NCI-H1930 (cell line): ENCODE measurements at regions not wholly inside any gene's neighbourhood (a gene's known extent, or its start where the extent isn't known, plus 50 kb on each side); places are given as distances from the start of the nearest gene placed in this dataset.
"Not testable (repeated sequence)": the region's sequence is repeated elsewhere in the genome, so short reads cannot be mapped to it uniquely, and the experiment has no call there.

Experiments used
- DNase-seq, 2 experiments: peaks; one replicate each; lab custom pipeline; 2025; lab: John Stamatoyannopoulos, UW

DNA sequence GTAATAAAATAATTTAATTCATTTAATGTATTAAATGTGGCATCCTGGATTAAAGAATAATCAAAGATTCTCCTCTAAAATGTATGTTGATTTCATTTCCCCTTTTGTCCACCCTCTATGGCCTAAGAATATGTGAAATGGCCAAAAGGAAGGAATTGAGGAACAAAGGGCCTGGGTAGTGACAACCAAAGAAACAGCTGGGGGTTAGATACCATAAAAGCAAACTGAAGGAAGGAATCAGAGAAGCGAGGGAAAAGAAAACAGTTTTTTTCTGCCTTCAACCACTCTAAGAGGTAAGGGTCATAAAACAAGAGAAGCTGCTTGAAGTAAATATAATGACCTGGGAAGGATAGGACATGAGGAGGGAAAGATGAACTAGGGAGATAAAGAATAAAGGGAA is 139.3 kb downstream of the FAM76B start:
- no peak for DNase-seq

DNA sequence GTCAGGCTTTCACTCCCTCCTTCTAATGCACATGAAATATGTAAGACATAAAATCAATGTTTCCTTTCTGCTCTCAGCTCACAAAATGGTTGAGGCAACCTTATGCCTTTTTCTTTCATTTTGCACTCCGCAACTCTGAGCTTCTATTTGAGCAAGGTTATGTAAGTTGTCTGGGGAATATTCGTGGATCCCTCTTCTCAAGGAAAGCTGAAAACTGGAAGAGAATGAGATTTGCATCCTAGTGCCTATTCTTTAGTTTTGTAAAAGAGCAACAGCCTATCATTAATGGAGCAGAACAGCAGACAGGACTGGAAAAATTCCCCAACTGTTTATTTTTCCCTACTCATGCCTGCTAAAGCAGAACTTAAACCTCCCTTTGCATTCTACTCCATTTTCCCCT is 141.7 kb downstream of the FAM76B start:
- DNase-seq = no peak

DNA sequence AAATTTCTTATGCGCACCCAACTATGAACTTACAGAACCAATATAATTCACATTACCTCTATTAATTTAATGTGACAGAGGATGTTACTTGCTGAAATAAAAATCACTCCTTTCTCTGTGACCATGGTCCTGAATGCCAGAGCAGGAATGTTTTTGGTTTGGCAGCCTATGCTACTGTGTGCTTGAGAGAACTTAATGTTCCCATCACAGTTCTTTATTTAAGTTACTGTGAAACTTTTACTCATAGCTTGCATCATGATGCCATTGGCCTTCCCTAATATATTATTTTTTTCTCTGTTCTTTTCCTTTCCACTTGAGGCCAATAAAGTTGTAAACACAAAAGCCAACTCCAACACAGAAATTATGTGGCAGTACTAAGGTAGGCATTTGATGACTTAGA is 142.2 kb downstream of the FAM76B start:
- DNase-seq = no peak

DNA sequence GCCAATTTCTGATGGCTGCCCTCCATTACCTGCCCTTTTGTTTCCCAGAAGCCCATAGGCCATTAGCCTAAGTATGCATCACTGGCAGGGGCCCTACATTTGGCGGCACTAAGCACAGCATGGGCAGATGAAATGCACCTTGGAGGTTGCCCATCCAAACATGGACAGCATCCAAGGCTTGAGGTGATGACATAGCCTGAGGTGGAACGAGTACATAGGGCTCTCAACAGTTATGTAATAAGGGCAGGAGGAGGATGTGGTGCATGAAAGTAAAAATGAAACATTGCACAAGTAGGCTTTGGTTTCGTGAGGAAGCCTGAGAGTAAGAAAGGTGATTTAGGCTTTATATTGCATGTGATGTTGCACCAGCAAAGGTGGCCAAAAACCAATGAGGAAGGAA is 148.1 kb downstream of the FAM76B start:
- no peak for DNase-seq

DNA sequence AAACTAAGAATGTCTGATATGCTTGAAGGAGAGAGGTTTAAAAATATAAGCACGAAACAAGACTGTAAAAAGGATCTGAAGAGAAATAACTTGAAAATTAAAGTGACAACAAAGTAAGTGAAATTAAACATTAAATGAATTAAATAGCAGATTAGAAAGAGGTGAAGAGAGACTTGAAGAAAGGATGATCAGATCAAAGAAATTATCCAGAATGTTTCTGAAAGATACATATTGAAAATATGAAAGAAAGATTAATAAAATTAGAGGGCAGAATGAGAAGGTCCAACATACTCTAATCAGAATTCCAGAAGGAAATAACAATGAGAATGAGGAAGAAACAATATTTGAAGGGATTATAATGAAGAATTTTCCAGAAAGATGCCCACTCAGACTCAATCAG is 151.1 kb downstream of the FAM76B start:
- no peak for DNase-seq

DNA sequence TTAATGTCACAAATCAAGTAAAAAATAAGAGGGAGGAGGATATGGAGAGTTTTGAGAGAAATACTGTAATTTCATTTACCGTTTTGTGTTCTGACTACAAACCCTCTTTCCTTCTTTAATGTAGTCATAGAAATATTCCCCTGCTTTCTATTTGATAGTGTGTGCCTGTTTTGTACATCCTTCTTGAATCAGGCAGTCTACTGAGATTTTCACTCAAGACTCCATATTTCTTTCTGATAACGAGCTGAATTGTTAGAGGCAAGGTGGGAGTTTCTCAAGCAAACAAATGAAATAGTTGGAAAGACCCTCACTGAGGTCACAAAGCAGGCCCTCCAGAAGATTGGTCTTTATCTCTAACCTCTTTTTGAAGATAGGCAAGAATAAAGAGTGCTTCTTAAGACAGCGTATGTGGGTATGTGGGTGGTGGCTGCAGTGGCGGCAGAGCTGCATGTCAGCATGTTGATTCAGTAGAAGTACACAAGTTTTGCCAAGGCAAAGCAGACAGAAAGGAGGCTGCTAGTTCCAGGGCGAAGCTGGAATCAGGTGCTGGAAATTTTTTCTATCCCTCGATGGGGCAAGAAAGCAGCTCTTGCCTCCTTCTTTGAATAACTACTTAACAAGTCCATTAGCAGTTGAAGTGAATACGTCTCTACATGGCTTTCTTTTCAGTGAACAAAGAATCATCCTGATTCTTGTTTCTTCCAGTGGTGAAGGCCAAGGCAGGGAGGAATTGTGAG is 164.2 kb downstream of the FAM76B start:
- DNase-seq = no peak

DNA sequence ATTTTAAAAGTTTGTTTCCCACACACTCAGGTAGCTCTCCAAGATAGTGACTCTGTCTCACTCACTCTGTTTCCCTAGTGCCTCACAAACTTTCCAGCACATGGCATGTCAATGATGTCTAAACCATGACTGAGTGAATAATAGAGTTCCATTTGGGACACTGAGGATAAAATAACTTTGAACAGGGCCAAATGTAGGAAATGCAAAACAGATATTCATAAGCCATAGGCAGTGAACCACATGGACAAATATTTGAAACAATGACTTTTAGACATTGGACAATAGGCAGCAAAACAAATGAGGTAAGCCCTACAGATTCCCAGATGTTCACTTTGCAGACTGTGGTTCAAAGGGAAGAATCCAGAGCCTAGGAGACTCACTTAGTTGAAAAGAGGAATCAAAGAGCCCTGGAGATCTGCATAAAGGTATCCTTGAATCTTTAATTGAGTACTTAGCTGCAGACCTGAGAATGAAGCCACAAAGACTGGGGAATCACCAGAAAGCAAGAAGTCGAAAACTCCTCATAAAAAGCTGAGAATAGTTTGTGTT is 173.3 kb downstream of the FAM76B start:
- no peak for DNase-seq

DNA sequence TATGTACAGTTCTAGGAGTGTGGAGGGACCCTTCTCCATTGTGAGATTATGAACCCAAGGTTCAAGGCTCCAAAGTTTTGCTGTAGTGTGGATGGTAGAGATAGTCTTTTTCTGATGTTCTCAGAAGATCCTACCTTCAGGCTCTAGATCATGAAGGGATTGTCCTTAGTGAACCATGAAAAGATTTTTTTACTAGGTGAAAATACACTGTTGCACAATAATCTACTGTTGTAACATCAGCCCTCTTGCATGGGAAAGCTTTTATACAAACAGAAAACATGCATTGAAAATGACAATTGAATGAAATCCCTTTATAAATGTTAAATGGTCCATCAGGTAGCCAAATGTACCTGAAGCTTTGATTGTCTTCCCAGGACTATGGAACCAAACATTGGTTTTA is 177.8 kb downstream of the FAM76B start:
- no peak for DNase-seq

DNA sequence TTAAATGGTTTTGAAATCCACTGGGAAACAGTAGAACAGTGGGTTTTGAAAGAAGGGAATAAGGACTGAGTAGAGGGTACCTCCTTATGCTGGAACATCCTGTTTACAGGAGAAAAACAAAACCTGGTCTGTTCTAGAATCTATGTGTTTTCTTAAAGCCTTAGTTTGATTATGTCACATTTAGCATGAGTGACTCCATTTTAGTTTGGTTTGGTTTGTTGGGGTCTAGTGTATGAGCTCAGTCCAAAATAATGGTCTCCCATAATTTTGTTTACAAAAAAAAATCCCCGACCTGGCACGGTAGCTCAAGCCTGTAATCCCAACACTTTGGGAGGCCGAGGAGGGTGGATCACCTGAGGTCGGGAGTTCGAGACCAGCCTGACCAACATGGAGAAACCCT is 179.4 kb downstream of the FAM76B start:
- DNase-seq = not testable (repeated sequence)

DNA sequence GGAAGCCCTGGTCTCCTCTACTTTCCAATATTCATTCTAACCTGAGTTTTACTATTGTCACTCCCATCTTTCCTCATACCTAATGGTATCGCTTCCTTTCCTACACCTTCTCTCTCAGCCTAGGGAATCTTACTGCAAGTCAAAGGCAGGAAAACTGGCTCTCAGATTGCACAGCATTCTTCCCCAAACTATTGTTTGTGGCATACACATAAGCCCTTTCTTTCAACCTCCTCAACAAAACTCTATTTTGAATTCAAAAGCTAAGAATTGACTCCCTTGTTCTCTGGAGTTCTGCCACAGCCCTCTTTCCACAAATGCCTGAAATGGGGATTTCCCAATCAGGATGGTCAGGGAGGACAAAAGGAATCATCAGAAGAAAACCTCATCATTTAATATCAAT is 181.5 kb downstream of the FAM76B start:
- no peak for DNase-seq

DNA sequence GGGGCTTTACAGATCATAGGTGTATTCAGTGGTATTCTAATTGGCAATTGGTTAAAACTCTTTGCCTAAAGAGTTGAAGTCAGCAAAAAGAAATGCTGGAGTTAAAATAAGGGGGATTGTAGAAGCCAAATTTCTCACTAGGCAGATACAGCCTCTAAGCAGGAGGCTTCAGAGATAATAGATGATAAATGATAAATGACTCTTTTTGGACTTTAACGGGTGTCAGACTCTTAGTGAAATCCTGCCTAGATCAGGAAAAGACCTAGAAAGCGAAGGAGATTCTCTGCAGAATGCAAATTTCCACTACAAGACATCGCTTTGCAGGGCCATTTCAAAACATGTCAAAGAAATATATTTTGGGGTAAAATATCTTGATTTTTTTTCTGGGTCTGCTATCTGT is 182.8 kb downstream of the FAM76B start:
- DNase-seq = no peak

DNA sequence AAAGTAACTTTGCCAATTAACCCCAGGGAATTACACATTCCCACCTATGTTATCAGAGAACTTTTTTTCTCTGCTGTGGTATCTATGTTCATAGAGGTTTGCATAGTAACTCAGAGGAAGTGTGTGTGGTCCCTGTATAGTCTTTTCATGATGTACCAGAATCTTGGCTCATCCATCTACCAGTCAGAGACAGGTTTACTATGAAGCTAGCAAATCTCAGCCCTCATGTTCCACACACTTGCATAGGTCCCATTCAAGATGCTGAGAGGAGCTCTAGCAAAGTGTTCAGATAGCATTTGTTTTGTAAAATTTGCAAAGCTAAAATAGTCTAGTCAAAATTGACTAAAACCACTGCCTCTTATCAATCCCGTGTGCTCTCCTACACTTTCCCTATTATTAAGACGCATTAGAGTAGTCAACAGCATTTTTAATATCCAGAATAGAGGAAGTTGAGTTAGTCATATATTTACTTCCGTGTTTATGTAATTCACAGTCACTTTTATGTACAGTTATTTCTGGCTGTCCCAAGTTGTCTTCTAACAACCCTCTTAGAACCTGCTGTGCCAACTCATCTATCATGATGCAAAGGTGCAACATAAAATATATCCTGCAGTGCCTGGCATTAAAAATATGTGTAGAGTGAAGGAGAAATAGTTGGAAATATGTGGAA is 184.2 kb downstream of the FAM76B start:
- no peak for DNase-seq

DNA sequence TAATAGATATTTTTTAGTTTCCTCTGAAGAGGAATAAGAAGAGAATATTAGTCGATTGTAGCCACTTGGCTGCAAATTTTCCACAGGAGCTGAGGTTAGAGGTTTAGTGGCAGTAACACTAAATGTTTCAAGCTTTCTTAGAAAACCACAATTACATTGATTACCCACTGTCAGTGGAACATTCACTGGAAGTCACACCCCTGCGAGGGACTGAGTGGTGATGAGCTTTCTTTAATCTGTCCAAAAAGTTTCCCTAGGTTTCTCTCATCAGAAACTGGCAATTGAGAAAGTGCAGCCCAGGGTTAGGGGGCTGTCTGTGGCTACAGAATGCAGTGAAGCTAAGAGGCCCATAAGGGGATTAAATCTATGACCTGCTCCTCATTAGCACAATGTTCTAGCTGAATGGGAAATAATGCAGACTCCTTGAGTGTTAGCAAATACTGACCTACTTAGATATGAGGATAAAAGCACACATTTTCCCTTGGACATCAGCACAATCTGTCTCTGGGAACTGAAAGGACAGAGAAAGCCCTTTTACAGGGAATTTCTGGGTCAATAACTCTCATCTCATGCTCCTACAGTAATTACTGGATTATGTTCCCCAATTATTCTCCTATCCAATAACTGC is 189.5 kb downstream of the FAM76B start:
- DNase-seq = no peak

DNA sequence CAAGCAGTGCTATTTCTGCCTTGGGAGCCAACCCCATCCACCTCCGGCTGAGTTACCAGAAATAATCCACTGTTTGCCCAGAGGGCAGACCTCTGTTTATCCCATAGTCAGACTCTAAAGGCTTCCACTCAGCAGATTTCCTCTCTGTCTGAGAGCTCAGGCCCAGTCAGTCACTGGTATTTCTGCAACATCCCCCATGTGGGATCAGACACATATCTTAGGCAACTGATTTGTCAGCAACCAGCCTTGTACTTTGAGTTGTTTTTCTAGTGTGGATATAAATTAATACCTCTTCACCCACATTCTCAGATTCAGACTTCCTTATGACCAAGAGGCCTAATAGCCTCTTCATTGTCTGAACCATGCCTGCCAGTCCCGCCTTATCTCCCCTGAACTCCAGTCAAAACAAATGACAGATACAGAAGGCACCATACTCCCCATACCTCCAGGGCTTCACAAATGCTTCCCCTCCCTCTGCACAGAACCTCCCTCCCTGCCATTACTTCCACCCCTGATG is 193.6 kb downstream of the FAM76B start:
- DNase-seq = no peak

DNA sequence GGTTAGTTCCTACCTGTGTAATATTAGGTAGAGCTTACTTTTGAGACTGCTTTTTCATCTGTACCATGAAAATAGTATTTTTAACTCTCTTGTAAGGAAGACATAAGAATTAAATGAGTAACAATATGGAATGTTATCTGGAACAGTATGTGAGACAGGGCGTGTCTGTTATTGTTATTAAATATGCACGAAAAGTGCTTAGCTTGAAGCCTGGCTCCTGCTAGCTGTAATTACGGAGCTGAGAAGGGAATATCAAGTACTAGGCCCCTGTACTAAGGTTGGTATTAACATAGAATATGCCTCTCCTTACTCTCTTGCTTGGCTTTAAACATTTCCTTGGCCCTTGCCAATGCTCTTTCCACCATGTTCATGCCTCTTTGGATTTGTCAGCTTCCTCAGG is 194.0 kb downstream of the FAM76B start:
- no peak for DNase-seq

DNA sequence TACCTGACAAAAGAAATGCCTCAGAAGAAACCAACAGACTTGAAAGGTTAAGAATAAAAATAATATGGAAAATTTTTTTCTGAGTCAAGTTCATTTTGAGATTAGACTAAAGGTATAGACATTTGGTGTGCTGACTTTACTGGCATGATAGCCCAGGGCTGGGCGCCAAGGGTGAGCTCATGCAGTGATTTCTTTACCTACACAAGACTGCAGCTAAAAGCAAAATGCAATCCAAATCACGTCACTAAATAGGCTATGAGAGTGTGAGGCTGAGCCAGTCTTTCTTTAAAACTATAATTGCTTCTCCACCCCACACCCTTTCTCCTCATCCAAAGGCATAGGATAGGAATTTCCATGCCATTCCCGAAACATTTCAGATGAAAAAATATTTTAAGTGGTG is 196.5 kb downstream of the FAM76B start:
- DNase-seq = no peak

DNA sequence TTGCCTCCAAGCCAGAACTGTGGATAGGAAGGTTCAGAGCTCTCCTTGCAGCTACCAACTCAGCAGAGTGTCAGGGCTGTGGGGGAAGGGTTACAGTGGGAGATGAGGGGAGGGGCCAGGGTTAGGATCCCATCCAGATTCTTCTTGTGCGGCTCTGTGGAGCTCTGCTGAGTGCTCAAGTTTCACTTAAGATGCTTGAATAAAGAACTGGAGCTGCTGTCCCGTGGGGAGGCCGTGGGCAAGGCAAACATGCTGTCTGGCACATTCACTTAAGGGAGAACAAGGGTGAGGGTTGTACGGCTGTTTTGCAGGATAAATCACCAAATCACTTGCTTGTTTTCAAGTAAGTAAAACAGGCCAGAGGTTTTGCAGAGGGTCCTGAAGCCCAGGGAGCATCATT is 197.1 kb downstream of the FAM76B start:
- DNase-seq = no peak

DNA sequence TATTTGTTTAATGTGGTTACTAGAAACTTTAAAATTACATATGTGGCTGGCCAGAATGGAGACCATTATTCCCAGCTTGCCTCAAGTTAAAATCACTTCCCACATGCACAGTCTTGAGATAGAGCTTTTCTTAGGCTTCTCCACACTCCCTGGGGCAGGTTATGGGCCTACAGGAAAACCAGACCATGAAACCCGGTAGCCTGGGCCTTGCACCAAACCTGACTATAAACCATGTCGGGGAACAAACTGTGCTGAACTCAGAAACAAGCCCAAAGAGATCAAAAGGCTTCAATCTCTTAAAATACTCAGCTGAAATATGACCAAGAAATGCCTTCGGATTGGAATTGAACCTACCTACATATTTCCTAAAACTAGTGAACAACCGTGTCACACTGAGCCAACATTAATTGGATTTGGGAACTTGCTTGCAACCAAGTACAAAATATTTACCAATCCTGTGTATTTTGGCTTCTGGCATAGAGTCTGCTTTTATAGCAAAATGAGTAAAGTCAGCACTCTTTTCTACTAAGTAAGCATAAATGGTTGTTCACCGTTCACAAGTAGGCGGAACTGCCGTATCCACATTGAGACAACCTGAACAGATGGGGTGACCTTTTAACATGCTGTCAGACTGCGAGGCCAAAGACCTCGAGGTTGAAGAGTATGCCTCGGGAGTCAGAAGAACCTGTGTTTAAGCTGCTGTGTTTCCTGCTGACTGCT is 199.5 kb downstream of the FAM76B start:
- DNase-seq = no peak

DNA sequence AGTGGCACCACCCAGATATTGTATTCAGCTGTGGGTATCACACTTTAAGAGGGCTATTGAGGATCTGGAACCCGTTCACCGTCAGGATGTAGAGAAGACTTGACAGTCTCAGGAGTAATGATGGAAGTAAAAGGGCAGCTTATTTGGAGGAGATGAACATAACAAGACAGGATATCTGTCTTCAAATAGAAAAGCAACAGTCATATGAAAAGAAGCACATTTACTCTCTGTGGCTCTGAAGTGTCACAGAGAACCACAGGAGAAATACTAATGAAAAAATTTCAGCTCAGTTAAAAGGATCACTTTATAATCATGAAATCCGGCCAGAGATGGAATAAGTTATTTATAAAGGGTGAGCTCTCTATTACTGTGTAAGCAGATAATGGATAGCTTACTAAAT is 200.8 kb downstream of the FAM76B start:
- DNase-seq = no peak

DNA sequence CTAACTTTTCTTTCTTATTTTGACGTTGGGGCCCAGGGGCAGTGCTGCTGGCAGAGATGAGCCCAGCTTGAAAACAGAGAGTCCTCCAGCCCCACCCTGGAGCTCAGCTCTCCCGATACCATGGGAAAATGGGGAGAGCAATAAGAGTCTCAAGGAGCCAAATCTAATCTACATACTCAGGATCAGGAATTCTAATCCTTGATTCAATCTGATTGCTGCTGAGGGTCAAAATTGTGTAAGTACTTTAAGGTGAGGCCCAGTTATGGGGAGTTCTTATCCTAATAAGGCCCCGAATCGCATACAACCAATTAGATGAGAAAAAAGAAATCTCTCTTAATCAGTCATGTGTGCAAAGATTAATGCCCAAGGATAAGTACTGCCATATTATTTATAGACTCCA is 202.9 kb downstream of the FAM76B start:
- DNase-seq = no peak

DNA sequence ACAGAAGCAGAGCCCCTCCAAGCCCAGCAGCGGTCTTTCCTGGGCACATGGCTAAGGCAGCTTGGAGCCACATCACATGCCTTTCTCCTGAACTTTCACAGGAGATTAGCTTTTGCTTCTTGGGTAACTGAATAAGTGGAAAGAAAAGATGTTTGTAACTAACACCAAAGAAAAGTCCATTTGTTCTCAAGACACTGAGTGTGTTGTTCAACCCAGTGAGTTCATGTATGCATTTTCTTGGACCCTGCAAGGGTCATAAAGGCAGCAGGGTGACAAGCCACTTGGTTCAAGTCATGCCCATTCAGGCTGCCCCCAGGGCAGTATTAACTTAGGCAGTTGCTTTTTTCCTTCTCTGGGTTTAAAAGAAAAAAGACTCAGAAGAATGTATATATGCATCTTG is 203.4 kb downstream of the FAM76B start:
- no peak for DNase-seq

DNA sequence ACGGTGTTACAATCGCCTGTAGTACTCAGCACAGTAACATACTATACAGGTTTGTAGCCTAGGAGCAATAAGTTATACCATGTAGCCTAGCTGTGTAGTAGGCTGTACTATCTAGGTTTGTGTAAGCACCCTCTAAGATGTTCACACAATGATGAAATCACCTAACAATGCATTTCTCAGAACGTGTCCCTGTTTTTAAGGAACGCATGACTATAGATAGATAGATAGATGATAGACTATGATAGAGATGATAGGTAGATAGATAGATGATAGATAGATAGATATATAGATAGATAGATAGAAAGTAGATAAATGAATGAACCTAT is 203.9 kb downstream of the FAM76B start:
- DNase-seq = no peak
